Stimulated activated CD8-positive, alpha-beta memory T cell treated with anti-CD3 and anti-CD28 coated beads, Interleukin-12 subunit alpha, Interleukin-12 subunit beta, amount 100 ng/mL, for 1 hour (primary cell): ENCODE measurements at regions not wholly inside any gene's neighbourhood (a gene's known extent, or its start where the extent isn't known, plus 50 kb on each side); places are given as distances from the start of the nearest gene placed in this dataset.
"Not testable (repeated sequence)": the region's sequence is repeated elsewhere in the genome, so short reads cannot be mapped to it uniquely, and the experiment has no call there.

Source experiments
- DNase-seq: peaks from one replicate; pipeline ENCODE4 v3.0.0-alpha.2; 2020; ENCODE audit warnings: low read depth

DNA sequence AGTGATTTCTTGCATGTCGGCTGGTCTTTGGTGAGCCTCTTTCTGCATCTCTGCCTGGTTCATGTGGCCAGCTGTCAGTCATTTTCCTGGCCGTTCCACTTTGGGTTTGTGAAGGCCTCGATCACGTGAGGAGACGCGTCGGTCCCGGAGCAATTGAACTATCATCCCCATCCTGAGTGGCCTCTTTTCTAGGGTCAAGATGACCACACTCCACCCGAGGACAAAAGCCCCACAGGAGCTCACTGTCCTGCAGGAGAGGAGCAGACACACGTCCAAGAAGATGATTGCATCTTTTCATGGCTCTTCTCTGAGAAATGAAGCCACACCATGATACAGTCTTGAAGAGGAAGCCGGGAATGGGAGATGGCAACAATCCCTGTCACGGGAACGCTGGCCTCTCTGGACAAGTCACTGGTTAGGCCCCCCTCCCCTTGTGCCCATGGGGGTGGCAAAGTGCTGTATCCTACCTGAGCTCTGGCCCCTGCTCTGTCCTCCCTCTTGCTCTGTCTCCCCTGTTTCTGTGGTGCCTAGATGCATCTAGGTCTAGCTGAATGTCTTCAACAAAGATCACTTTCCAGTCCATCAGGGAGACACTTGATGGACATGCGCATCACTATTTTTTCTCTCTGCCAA lies 291.4 kb upstream of the ZNF337 start:
- DNase-seq: not testable (repeated sequence)

DNA sequence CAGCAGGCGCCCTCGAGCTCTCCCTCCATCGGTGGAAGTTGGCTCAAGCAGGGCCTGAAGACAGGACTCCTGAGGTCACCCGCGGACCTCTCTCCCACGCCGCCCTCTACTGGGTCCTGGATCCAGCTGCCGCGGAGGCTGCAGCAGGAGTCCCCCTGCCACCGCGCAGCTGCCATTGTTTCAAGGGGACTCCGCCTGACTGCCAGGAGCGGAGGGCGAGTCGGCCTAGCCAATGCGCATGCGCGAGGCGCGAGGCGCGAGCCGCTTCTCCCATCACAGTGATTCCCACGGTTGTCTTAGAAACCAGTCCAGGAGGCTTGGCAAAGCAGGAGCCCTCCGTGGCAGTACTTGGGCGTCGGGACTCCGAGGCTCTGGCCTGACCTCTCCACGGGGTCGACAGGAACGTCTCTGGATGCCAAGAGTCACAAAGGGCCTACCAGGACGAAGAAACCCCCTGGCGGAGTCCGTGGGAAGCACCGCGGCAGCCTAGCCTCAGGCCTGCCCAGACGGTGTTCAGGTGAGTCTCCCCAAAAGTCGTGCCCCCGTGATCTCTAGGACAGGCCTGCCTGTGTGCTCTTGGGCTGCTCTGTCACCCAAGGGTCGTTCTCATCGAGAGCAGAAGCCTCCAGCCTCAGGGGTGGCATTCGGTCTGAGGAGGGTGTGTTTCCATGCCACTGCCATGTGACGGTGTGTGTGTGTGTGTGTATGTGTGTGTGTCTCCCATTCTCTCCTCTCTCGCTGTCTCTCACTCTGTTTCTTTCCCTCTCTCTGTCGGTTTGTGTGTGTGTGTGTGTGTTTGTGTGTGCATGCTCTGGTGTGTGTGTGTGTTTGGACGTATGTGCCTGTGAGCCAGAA lies 290.6 kb upstream of the ZNF337 start:
- peak; percentile 30 for DNase-seq

DNA sequence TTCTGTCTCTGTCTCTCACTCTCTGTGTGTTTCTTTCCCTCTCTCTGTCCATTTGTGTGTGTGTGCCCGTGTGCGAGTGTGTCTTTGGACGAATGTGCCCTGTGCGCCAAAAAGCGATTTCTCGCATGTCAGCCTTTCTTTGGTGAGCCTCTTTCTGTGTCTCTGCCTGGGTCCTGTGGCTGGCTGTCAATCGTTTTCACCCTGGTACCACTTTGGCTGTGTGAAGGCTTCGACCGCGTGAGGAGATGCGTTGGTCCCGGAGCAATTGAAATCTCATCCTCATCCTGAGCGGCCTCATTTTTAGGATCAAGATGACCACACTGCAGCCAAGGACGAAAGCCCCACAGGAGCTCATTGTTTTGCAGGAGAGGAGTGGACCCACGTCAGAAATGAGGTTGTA lies 288.9 kb upstream of the ZNF337 start:
- no peak for DNase-seq

DNA sequence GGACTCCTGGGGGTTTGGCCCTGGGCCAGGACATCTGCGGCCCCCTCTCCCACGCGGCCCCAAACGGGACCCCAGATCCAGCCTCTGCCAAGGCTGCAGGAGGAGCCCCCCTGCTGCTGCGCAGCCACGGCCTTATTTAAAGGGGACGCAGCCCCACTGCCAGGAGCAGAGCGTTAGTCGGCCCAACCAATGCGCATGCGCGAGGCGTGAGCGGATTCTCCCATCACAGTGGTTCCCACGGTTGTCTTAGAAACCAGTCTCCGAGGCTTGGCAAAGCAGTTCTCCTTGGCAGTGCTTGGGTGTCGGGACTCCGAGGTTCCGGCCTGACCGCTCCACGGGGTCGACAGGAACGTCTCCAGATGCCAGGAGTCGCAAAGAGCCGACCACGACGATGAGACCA lies 288.3 kb upstream of the ZNF337 start:
- peak; percentile 20 for DNase-seq

DNA sequence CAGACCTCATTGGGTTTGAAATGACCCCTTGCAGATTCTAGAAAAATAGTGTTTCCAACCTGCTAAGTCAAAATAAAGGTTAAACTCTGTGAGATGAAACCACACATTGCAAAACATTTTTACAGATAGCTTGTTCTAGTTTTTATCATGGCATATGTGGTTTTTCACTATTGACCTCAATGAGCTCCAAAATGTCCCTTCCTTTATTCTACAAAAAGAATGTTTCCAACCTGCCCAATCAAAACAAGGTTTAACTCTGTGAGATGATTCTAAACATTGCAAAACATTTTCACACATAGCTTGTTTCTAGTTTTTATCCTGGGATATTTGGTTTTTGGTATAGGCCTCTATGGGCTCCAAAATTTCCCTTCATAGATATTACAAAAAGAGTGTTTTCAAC lies 286.0 kb upstream of the ZNF337 start:
- not testable (repeated sequence) for DNase-seq

DNA sequence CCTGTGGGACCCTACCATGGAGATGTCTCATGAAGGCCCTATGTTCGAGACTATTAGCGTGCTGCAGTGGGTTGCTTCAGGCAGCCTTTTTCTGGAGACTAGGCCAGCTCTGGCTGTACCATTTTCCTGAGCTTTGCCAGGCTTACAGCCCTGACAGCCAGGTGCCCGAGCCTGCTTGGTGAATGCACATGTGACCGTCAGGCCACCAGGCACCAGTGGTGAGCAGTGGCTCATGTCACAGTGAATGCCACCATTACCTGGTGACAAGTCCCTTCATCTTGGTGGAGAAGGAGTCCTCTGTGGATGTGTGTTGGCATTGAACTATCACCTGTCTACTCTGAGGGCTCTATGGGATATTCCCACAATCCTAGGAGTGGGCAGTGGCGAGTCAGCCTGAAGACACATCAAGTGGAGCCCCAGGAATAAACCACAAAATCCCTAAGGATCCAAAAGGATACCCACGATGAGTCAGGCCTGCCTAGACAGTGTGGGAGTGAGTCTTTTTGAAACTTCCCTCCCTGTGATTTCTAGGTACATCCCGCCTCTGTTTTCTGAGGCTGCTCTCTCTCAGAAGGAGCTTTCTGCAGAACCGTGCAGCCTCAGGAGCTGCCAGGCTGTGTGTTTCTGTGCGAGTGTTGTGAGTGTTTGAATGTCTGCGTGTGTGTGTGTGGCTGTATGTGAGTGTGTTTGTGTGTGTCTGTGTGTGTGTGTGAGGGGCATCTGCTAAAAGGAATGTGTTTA lies 282.0 kb upstream of the ZNF337 start:
- DNase-seq: not testable (repeated sequence)

DNA sequence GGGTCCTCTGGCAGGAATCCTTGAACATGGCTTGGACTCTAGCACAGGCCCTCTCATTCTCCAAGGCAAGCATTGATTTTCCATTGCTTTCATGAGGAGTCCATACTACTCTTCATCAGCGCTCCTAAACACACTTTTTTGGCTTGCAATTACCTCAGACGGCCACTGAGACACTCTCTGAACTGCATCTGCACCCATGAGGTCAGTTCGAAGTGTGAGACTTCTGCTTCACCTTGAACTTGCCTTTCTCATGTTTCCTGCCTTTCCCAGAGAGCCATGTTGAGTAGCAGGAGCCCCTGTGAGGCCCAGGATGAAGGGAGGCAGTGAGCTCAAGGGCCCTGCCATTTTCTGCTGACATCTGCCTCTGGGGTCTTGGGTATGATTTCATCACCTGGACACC lies 279.2 kb upstream of the ZNF337 start:
- not testable (repeated sequence) for DNase-seq

DNA sequence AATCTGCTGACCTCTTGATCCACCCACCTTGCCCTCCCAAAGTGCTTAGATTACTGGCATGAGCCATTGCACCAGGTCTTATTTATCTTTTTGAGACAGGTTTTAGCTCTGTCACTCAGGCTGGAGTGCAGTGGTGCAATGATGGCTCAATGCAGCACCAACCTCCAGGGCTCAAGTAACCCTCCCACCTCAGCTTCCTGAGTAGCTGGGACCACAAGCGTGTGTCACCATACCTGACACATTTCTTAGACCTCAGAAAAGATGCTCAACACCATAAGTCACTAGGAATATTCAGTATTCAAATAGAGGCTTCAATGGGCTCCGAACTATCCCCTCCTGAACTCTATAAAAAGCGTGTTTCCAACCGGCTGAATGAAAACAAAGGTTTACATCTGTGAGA lies 268.6 kb upstream of the ZNF337 start:
- not testable (repeated sequence) for DNase-seq

DNA sequence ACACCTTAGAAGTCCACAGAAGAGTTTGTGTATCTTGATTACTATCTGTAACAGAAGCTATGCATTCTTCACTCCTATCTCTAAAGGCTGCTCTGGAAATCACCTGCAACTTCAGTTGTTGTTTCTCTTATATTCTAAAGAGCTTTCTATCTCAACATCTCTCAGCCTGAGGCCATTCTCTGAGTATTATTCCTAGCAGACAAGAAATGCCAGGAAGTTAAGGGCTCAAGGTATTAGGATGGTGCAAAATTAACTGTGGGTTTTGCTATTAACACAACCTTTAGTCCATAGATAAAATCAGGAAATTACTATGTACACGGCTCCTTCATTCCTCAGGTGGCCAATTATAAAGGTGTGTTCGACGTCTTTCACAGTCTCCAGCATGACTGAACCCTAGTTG lies 257.2 kb upstream of the ZNF337 start:
- not testable (repeated sequence) for DNase-seq

DNA sequence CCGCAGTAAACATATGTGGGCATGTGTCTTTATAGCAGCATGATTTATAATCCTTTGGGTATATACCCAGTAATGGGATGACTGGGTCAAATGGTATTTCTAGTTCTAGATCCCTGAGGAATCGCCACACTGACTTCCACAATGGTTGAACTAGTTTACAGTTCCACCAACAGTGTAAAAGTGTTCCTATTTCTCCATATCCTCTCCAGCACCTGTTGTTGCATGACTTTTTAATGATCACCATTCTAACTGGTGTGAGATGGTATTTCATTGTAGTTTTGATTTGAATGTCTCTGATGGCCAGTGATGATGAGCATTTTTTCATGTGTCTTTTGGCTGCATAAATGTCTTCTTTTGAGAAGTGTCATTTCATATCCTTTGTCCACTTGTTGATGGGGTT lies 238.6 kb upstream of the ZNF337 start:
- DNase-seq: not testable (repeated sequence)

DNA sequence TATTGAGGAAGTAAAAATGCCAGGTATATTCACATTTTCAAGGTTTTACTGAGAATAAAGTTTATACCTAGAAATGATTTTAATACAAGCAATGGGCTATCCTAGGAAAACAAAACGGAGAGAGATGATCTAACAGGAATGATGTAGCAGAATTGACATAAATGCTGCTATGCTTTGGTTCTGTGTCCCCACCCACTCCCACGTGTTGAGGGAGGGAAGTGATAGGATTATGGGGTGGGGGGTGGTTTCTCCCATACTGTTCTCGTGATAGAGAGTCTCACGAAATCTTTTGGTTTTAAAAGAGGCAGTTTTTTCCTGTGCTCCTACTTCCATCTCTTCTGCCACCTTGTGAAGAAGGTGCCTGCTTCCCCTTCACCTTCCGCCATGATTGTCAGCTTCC lies 236.2 kb upstream of the ZNF337 start:
- DNase-seq: not testable (repeated sequence)

DNA sequence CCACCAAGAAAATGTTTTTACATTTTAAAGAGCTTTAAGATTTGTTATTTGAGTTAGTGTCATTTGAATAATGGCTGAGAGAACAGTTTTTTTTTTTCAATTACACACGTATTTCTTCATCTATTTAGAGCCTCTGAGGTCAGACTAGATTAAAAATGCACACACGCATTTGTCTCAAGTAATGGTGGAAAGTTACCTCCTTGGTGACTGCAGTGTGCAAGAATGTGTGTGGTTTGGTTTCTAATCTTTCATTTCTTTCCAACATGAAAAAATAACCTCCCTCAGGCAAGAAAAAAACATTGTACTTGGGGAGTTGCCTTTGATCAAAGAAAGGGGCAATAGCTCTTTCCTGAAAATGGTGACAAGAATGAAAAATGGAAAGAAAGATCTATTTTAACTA lies 235.5 kb upstream of the ZNF337 start:
- DNase-seq: not testable (repeated sequence)

DNA sequence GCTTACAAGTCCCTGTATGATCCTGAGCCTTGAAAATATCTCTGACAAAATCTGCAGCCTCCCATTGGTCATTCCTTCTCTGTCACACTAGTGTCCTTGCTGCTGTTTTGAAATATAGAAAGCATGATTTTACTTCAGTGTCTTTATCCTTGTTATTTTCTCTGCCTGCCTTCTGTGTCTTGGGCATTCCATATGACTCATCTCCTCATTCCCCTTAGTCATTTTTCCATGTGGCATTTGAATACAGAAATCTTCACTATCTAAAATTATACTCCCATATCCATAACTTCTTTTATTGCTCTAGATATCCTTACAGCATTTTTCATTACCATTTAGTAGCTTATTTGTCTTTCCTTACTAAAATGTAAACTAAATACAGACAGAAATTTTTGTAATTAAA lies 205.7 kb upstream of the ZNF337 start:
- not testable (repeated sequence) for DNase-seq

DNA sequence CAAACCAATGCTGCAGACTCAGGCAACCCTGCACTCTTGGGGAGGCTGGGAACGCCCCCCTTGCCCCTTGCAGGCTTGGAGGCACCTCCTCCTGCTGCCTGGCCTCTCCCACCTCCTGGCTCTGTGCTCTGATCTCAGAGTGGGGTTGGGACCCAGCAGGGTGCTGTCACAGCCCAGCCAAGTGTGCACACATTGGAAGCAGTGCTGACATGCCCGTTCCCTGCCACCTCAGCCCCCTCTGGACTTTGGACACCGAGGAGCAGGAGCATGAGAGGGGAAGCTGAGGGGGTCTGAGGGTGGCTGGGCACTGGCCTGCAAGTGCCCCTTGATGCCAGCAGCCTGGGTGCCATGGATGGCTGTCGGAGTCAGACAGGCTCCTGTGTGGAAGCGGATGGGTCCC lies 202.0 kb upstream of the ZNF337 start:
- not testable (repeated sequence) for DNase-seq

DNA sequence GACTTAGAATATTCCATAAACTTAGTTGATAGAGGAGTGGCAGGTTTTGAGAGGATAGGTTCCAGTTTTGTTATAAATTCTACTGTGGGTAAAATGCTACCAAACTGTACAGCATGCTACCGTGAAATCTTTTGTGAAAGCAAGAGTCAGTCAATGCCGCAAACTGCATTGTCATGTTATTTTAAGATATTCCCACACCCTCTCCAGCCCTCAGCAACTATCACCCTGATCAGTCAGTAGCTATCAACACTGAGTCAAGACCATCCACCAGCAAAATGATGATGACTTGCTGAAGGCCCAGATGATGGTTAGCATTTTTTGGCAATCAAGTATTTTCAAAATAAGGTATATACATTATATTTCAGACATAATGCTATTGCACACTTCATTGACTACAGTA lies 182.4 kb upstream of the ZNF337 start:
- not testable (repeated sequence) for DNase-seq

DNA sequence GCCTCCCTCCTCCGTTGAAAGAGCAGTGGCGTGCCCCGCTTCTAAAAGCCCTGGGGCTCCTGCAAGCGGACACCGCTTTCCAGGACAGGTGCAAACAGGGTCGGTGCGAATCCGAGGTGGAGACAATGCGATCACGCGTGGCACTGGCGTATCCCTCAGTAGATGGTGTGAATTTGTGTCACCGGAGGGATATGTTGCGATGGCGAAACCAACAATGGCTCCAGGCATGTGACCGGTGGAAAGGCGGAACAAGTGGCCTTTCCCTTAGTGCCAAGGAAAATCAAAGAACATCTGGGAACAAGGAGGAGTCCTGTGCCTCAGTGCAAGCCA lies 172.0 kb upstream of the ZNF337 start:
- DNase-seq: not testable (repeated sequence)

DNA sequence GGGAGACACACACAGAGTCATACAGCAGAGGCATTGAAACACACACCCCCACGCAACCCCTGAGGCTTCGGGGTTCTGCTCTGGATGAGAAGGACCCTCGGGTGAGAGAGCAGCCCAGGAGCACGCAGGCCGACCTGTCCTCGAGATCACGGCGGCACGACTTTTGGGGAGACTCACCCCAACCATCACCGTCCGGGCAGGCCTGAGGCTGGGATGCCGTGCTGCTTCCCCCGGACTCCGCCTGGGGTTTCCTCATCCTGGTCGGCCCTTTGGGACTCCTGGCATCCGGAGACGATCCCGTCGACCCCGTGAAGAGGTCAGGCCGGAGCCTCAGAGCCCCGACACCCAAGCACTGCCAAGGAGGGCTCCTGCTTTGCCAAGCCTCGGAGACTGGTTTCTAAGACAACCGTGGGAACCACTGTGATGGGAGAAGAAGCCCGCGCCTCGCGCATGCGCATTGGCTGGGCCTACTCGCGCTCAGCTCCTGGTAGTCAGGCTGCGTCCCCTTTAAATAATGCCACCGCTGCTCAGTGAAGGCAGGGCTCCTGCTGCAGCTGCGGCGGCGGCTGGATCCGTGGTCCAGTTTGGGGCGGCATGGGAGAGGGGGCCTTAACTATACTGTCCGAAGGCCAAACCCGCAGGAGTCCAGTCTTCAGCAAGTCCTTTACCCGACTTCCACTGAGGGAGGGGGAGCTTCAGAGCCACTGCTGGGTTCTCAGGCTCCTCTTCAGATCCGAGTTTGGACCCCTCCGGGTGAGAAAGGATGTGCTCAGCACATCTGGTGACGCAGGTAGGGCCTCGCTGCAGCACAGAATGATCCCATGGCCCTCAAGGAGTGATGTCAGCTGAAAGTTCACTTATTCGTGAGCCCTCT lies 171.4 kb upstream of the ZNF337 start:
- DNase-seq: peak; percentile 56

DNA sequence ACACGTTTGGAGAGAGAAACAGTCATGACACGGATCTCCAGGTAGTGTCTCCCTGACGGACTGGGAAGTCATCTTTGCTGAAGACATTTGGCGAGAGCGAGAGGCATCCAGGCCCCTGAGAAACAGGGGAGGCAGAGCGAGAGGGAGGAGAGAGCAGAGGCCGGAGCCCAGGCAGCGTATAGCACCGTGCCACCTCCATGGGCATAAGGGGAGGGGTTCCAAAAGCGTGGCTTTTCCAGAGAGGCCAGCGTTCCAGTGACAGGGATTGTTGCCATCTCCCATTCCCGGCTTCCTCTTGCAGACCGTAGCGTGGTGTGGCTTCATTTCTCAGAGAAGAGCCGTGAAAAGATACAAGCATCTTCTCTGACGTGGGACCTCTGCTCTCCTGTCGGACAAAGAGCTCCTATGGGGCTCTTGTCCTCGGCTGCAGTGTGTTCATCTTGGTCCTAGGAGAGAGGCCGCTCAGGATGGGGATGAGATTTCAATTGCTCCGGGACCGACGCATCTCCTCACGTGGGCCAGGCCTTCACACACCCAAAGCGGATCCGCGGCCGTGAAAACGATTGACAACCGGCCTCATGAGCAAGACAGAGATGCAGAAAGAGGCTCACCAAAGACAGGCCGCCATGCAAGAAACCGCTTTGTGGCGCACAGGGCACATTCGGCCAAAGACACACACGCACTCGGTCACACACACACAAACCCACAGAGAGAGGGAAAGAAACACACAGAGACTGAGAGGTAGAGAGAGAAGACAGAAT lies 170.5 kb upstream of the ZNF337 start:
- DNase-seq: not testable (repeated sequence)

DNA sequence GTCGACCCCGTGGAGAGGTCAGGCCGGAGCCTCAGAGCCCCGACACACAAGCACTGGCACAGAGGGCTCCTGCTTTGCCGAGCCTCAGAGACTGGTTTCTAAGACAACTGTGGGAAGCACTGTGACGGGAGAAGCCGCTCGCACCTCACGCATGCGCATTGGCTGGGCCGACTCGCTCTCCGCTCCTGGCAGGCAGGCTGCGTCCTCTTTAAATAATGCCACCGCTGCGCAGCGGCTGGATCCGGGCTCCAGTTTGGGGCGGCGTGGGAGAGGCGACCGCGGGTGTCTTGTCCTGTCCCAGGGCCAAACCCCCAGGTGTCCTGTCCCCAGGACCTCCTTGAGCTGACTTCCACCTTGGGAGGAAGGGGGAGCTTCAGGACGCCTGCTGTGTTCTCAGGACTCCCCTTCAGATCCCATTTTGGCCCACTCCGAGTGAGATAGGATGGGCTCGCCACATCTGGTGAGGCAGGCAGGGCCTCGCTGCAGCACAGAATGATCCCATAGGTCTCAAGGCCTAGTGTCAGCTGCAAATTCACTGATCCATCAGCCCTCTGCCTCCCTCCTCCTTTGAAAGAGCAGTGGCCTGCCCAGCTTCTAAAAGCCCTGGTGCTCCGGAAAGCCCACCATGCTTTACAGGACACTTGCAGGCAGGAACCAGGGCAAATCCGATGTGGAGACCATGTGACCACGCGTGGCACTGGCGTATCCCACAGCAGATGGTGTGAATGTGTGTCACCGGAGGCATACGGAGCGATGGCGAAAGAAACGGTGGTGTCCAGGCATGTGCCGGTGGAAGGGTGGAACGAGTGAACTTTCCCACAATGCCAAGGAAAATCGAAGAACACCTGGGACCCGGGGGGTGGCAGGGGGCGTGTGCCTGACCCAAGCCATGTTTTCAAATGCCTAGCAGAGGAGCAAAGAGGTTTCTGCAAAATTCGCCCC lies 169.3 kb upstream of the ZNF337 start:
- peak; percentile 54 for DNase-seq
